ENCODE measurements at regions not wholly inside any gene's neighbourhood (a gene's known extent, or its start where the extent isn't known, plus 50 kb on each side); places are given as distances from the start of the nearest gene placed in this dataset.

GRCh38 chr4:165666836-165667235 lies 206.2 kb upstream of the TLL1 start:
- no peak for TF ChIP-seq POLR2A (IDR thresholded peaks at IDR 0.05)
- TF ChIP-seq CTCF (IDR thresholded peaks at IDR 0.05), result no peak
